ACC112 (cell line): ENCODE measurements at regions not wholly inside any gene's neighbourhood (a gene's known extent, or its start where the extent isn't known, plus 50 kb on each side); places are given as distances from the start of the nearest gene placed in this dataset.

Source experiments
- H2AFZ ChIP-seq: fragments of 200-600 bp; sonication (generic); one replicate; pipeline ENCODE4 v1.6.0; 2017; ENCODE audit warnings: antibody characterized with exemption, low read length; ENCODE audit not compliant: unreplicated experiment
- H3K27ac ChIP-seq: fragments of 200-600 bp; sonication (generic); 2 replicates; pipeline ENCODE4 v1.5.1; 2014; ENCODE audit warnings: low read depth, mild to moderate bottlenecking, antibody characterized with exemption, low read length, moderate library complexity
- H3K27me3 ChIP-seq: fragments of 200-600 bp; sonication (generic); 2 replicates; pipeline ENCODE4 v1.6.1; 2014; ENCODE audit warnings: mild to moderate bottlenecking, antibody characterized with exemption, low read length, moderate library complexity, mixed read lengths; ENCODE audit not compliant: insufficient read depth
- H3K36me3 ChIP-seq: fragments of 200-600 bp; sonication (generic); 2 replicates; pipeline ENCODE4 v1.6.1; 2016; ENCODE audit warnings: mild to moderate bottlenecking, antibody characterized with exemption, low read length, moderate library complexity, mixed read lengths; ENCODE audit not compliant: insufficient read depth
- H3K4me1 ChIP-seq: fragments of 200-600 bp; sonication (generic); one replicate; pipeline ENCODE4 v1.6.1; 2016; ENCODE audit warnings: low read length, mixed read lengths; ENCODE audit not compliant: insufficient read depth, unreplicated experiment, control insufficient read depth
- H3K4me3 ChIP-seq: fragments of 200-600 bp; sonication (generic); 2 replicates; pipeline ENCODE4 v1.5.1; 2014; ENCODE audit warnings: mild to moderate bottlenecking, low read depth, low read length
- H3K79me2 ChIP-seq: fragments of 200-600 bp; sonication (generic); one replicate; pipeline ENCODE4 v1.6.0; 2016; ENCODE audit warnings: low read length; ENCODE audit not compliant: control insufficient read depth, unreplicated experiment, insufficient read depth

GRCh38 chr7:118764221-118764620 lies 539.7 kb downstream of the ANKRD7 start:
- Histone ChIP-seq H3K27me3 (no peaks in the 10 kb centered on the region), H2AFZ (no peak overlapping the region), H3K4me3 (no peak overlapping the region), H3K27ac (no peak overlapping the region), H3K4me1 (no peaks in the 10 kb centered on the region), H3K79me2 (no peaks in the 10 kb centered on the region), H3K36me3 (no peaks in the 10 kb centered on the region)

GRCh38 chr7:118771672-118772071 lies 547.2 kb downstream of the ANKRD7 start:
- Histone ChIP-seq H3K27ac (no peak overlapping the region), H3K4me3 (no peak overlapping the region), H3K36me3 (no peaks in the 10 kb centered on the region), H2AFZ (no peak overlapping the region), H3K79me2 (no peaks in the 10 kb centered on the region), H3K27me3 (no peaks in the 10 kb centered on the region), H3K4me1 (no peaks in the 10 kb centered on the region)

GRCh38 chr7:118777308-118777707 lies 552.8 kb downstream of the ANKRD7 start:
- Histone ChIP-seq H3K36me3 (no peaks in the 10 kb centered on the region), H3K4me1 (no peaks in the 10 kb centered on the region), H3K27me3 (no peaks in the 10 kb centered on the region), H3K27ac (no peak overlapping the region), H3K79me2 (no peaks in the 10 kb centered on the region), H2AFZ (no peak overlapping the region), H3K4me3 (no peak overlapping the region)

GRCh38 chr7:118792682-118793081 lies 568.2 kb downstream of the ANKRD7 start:
- Histone ChIP-seq H3K36me3 (no peaks in the 10 kb centered on the region), H3K4me3 (no peak overlapping the region), H3K27ac (no peak overlapping the region), H3K4me1 (no peaks in the 10 kb centered on the region), H2AFZ (no peak overlapping the region), H3K27me3 (no peaks in the 10 kb centered on the region), H3K79me2 (no peaks in the 10 kb centered on the region)

GRCh38 chr7:118793582-118793981 lies 569.1 kb downstream of the ANKRD7 start:
- Histone ChIP-seq H3K79me2 (no peaks in the 10 kb centered on the region), H3K4me3 (no peak overlapping the region), H3K4me1 (no peaks in the 10 kb centered on the region), H3K27me3 (no peaks in the 10 kb centered on the region), H3K27ac (no peak overlapping the region), H3K36me3 (no peaks in the 10 kb centered on the region), H2AFZ (no peak overlapping the region)

- no peaks in the 10 kb centered on the region for H3K27me3 ChIP-seq
- H3K27ac ChIP-seq, result no peak overlapping the region
- H2AFZ ChIP-seq, result no peak overlapping the region
- H3K79me2 ChIP-seq, result no peaks in the 10 kb centered on the region
- H3K4me3 ChIP-seq, result no peak overlapping the region
- no peaks in the 10 kb centered on the region for H3K36me3 ChIP-seq
- H3K4me1 ChIP-seq, result no peaks in the 10 kb centered on the region
Observed at GRCh38 chr7:118794419-118794818, 569.9 kb downstream of the ANKRD7 start.

GRCh38 chr7:118801366-118801765 lies 576.9 kb downstream of the ANKRD7 start:
- no peak overlapping the region for H2AFZ ChIP-seq

GRCh38 chr7:118802726-118803125 lies 578.2 kb downstream of the ANKRD7 start:
- Histone ChIP-seq H2AFZ (no peak overlapping the region), H3K27me3 (no peaks in the 10 kb centered on the region), H3K4me3 (no peak overlapping the region), H3K36me3 (no peaks in the 10 kb centered on the region), H3K79me2 (no peaks in the 10 kb centered on the region), H3K27ac (no peak overlapping the region), H3K4me1 (no peaks in the 10 kb centered on the region)

More at GRCh38 chr7:118801366-118801765, 576.9 kb downstream of the ANKRD7 start:
- Histone ChIP-seq H3K27ac (no peak overlapping the region), H3K27me3 (no peaks in the 10 kb centered on the region), H3K4me3 (no peak overlapping the region), H3K36me3 (no peaks in the 10 kb centered on the region), H3K79me2 (no peaks in the 10 kb centered on the region), H3K4me1 (no peaks in the 10 kb centered on the region)

- Histone ChIP-seq H3K79me2 (no peaks in the 10 kb centered on the region), H3K4me1 (no peaks in the 10 kb centered on the region), H3K27me3 (no peaks in the 10 kb centered on the region), H2AFZ (no peak overlapping the region), H3K27ac (no peak overlapping the region), H3K4me3 (no peak overlapping the region), H3K36me3 (no peaks in the 10 kb centered on the region)
Observed at GRCh38 chr7:118826246-118826645, 601.7 kb downstream of the ANKRD7 start.

GRCh38 chr7:118836933-118837332 lies 612.4 kb downstream of the ANKRD7 start:
- H3K36me3 ChIP-seq, result no peaks in the 10 kb centered on the region
- no peaks in the 10 kb centered on the region for H3K79me2 ChIP-seq
- no peak overlapping the region for H3K27ac ChIP-seq
- H3K4me1 ChIP-seq, result no peaks in the 10 kb centered on the region
- H3K27me3 ChIP-seq, result no peaks in the 10 kb centered on the region
- no peak overlapping the region for H3K4me3 ChIP-seq
- no peak overlapping the region for H2AFZ ChIP-seq

- no peaks in the 10 kb centered on the region for H3K79me2 ChIP-seq
- no peak overlapping the region for H3K4me3 ChIP-seq
- H3K27ac ChIP-seq, result no peak overlapping the region
- no peaks in the 10 kb centered on the region for H3K4me1 ChIP-seq
- no peaks in the 10 kb centered on the region for H3K27me3 ChIP-seq
- no peaks in the 10 kb centered on the region for H3K36me3 ChIP-seq
- H2AFZ ChIP-seq, result no peak overlapping the region
Observed at GRCh38 chr7:118839515-118839914, 615.0 kb downstream of the ANKRD7 start.
